Activated effector memory CD4-positive, alpha-beta T cell treated with Interleukin-2 at 50 U/mL for 16 hours (primary cell): ENCODE measurements at regions not wholly inside any gene's neighbourhood (a gene's known extent, or its start where the extent isn't known, plus 50 kb on each side); places are given as distances from the start of the nearest gene placed in this dataset.

ENCODE experiments used
- DNase-seq: peaks from one replicate; pipeline ENCODE4 v3.0.0-alpha.2; 2020

DNA sequence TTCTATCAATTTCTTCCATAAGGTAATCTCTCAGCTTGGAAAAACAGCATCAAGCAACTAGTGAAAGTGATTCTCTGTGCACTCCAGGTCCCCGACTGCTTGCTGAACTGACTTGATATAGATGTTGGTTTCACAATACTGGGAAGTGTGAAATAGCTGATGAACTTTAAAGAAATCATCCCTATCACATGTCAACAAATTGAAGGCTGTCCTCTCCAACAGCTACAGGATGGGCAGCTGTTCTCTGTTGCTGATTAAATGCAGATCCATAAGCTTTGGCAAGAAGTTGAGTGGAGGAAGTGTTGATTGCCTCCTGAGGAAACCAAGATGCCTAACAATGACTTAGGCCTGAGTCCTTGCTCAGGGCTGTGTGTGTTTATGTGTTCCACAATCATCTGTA, 130.4 kb upstream of the GDF10 start:
- DNase-seq, result no peak

DNA sequence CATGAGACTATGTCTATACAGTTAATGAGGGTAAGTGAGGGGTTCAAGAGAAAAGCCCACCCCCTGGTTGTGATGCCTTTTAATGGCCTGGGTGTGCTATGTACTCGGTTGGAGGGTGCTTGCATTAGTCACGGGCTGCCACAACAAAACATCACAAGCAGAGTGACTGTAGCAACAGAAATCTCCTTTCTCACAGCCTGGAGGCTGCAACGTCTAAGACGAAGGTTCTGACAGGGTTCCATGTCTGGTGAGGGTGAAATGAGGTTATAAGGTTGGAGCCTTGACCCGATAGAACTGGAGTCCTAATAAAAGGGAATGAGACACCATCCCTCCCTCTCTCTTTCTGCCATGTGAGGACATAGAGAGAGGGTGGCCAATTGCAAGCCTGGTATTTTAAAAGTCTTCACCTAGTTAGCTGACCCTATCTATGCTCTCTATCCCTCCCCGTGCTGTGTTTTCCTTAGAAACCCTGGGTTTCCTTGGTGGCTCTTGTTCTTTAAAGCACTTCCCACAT, 126.0 kb upstream of the GDF10 start:
- no peak for DNase-seq

GRCh38 chr10:47175181-47176123, 124.5 kb upstream of the GDF10 start:
- DNase-seq, result no peak

- no peak for DNase-seq
These were observed 123.6 kb upstream of the GDF10 start for GRCh38 chr10:47176206-47176902.

DNA sequence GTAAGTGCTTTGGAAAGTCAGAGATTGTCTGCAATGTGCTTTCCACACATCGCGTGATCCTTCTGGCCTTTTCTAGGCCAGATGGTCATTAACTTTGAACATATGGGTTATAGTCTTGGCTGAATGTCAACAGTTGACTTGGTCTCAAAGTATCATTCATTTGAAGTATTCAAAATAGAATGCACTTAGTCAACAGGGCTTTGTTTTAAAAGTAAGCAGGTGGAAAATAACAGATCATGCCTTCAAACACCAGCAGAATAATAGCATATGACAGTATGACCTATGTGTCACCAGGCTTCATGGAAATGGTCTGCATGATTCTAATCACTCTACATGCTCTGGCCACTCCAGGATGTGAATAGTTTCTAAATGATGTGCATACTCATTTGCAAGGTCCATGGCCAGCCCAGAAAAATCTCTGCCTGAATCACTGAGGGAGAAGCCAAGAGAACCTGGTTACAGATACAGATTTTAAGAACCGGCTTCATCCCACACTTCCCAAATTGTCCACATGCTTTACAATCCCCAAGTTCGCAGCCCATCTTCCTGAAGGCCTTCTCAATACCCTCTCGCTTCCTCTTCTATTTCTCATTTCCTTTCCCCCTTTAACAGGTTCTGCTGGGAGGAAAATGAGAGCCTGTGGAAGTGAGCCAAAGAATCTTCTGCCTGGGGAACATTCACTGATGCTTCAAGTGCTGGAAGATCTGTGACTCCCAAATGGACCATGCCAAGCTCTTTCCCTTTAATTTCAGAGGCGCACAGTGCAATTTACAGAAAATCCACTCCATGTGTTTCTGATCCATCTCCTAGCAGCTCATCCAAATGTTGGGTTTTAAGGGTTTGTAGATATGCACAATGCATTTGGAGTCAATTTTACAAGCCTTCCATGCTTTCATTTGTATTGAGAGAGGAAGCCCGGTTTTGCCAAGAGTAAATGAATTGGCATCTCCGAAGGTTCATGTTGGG, 122.8 kb upstream of the GDF10 start:
- no peak for DNase-seq

- no peak for DNase-seq
These were observed 121.3 kb upstream of the GDF10 start for GRCh38 chr10:47178537-47179290.

DNA sequence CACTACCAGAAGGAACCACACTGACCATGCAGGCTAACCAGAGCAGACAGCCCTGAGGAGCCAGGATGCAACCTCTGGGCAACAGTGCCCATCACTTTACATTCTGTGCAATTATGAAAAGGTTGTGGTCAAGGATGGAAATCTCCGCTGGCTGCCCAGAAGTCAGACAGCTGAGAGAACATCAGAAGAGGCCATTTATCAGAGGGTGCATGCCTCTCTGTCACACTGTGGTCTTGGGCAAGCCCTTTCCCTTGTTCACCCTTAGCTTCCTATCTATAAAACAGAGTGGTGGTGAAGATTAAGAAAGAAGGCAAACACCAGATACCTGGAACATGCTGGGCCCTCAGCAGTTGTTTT, 120.7 kb upstream of the GDF10 start:
- DNase-seq, result no peak

DNA sequence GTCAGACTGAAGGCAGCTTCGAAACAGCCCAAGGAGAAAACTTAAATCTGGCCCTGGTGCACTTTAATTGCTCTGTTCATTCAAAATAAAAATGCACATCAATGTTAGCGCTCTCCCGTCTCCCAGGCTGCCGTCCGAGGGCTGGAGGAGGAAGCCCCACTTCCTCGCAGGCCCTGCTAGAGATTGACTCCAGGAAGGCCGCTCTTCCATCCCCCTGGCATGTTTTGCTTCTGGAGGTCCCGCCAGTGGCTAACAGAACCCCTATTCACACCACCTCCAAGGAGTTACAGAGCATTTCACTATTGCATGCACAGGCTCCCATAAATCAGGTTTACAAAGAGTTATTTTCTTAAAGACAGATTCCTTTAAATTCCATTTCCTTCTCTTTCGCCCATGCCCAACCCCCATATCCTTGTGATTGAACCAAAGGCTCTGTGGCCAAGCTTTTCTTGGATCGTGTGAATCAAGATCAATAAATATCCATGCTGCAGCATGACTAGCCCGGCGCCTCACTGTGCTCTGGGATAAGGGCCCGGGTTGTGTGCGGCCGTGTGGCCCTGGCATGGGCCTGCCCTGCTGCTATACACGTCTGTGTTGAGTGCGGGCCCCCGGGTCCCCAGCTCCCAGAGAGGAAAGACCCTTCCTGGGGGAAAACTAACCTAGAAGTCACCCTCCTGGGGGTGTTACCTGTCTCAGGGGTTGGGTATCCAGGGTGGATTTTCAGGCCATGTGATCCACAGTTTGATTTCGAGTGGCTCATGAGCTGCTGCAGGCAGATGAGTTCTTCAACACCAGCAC, 118.7 kb upstream of the GDF10 start:
- no peak for DNase-seq

DNA sequence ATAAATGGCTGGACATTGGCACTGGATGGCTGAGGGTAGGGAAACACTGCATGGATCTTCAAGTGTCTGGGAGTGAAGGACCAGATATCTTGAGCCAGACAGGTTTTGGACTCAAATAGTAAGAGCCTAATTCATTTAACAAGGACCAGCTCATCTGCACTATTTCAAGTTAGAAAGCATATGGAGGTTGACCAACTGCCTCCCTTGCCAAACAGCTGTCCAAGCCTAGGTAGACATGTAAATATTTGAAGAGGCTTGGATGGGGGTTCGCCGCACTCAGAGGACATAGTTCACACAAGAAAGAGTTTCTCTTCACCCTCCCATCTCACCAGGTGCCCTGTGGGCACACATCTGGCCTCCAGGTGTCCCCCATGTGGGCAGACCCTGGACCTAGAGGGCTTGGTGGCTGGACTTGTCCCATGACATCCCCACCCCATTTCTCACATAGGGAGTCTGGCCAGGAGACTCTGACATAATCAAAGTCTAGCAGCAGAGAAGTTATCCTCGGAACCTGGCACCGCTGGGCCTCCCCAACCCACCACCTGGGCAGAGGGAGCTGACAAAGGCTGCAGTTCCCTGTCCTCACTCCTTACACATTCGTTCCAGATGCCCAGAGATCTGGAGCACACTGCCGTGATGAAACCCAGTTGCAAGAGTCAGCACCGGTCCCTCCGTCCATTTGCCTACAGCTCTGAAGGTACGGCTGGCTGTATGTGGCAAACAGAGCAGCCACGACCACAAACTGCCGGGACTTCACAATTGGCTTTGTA, 116.9 kb upstream of the GDF10 start:
- DNase-seq, result no peak

- no peak for DNase-seq
These were observed 116.3 kb upstream of the GDF10 start for GRCh38 chr10:47183704-47184041.

GRCh38 chr10:47184273-47184672, 115.7 kb upstream of the GDF10 start:
- DNase-seq, result no peak

DNA sequence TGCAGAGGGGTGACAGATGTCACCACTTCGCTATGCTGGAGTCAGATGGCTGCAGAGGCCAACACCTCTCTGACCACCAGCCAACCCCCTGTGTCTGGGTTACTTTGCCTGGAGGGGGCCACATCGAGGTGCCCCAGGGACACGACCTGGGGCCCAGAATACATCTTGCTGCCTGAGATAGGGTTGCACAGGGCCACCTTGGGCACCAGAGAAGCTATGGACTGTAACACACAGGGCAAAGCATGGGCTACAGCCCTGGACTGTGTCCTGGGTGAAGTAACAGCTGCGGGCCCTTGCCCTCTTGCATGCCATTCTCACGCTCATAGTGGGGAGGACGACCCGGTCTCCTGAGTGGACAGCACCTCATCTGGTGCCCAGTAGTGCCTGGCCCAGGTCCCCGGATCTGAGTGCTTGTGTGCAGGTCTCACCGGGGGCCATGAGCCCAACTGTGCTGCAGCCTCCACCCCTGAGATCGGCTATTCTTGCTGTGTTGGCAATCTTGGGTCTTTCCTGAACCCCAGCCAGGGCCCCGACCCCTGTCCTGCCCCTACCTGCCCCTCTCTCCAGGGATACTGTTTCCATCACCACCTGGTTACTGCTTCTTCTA, 115.2 kb upstream of the GDF10 start:
- DNase-seq, result no peak

DNA sequence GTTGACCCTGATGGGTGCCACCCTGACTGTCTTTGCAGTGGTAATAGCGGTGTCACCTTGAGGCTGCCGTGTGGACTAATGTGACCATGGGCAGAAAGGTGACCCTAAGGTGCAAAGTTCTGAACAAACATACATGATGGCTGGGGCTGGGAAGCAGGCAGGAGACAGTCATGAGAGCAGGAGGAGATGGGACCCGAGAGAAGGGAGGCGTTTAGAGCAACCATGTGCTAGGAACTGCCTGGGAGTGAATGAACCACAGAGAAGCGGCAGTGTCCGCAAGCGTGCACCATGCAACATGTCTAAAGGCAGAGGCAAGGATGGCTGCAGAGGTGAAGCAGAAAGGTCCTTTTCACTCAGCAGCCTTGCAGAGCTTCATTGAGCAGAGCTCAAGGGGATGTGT, 113.1 kb upstream of the GDF10 start:
- no peak for DNase-seq

DNA sequence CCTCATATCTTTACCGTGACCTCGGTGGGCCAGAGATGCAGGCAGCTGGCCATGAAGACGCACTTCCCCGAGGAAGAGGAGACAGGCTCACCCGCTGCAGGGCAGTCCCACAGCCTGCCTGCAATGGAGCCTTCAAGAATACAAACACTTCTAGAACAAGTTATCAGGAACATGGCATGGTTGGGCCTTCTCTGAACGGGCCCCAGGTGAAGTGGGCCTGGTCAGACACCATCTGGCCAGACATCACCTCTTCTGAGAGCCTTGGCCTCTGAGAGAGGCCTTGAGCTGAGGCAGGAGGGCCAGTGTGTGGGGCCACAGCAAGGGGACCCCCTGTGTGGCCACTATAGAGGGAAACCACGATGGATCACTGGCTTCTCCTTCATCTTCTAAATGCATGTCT, 112.4 kb upstream of the GDF10 start:
- no peak for DNase-seq

DNA sequence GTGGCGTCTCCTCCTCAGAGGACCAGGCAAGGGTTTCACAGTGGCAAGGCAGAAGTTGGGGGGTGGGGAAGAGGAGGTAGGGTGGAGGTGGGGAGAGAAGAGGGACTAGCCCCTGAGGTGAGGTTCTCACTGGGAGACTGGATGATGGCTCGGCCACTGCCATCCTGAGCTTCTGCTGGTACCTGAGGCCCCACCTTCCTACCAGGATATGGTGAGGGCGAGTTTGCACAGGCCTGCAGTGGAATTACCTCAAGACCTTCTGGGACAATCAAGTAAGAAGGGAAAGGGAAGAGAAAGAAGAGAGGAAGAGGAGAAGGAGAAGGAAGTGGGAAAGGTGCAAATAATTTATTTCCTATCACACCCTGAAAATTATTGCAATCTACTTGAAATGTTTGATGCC, 111.8 kb upstream of the GDF10 start:
- DNase-seq, result no peak

GRCh38 chr10:47189802-47190201, 110.2 kb upstream of the GDF10 start:
- no peak for DNase-seq

GRCh38 chr10:47190301-47190700, 109.7 kb upstream of the GDF10 start:
- DNase-seq, result no peak

GRCh38 chr10:47190802-47191450, 109.1 kb upstream of the GDF10 start:
- no peak for DNase-seq

DNA sequence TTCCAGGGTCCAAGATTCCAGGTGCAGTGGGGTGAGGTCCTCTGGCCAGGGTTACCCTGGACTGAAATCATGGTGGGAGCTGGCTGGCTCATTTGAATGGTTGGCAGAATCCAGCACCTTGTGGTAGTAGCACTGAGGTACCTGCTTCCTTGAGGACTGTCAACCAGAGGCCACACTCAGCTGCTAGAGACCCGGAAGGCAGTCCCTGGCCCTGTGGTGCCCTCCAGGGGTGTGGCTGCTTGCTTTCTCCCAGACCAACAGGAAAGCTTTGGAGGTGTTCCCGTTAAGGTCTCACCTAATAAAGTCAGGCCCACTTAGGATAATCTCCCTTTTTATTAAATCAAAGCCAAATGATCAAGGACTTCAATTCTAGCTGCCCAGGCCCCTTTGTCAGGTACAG, 107.7 kb upstream of the GDF10 start:
- DNase-seq, result no peak

DNA sequence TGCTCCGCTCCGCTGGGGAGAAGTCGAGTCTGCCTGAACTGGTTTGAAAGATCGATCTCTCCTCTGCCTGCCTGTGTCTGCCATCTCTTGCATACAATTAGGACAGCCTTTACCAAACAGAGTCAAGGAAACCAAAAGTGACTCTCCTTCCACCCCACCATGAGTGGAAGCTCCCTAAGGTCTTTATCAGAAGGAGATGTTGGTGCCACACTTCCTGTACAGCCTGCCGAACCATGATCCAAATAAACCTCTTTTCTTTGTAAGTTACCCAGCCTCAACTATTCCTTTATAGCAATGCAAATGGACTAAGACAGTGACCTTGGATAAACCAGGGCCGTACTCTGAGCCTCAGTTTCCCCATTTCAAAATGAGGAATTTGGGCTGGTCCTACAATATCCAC, 106.3 kb upstream of the GDF10 start:
- DNase-seq, result no peak
